ENCODE measurements at regions not wholly inside any gene's neighbourhood (a gene's known extent, or its start where the extent isn't known, plus 50 kb on each side); places are given as distances from the start of the nearest gene placed in this dataset.

GRCh38 chr6:168927026-168927425 lies 326.6 kb downstream of the THBS2 start:
- no peak overlapping the region for H3K4me3 ChIP-seq
- H3K27me3 ChIP-seq: no peaks in the 10 kb centered on the region
- H3K4me1 ChIP-seq: no peaks in the 10 kb centered on the region
- no peak for ATAC-seq
- no peaks in the 10 kb centered on the region for H3K9me3 ChIP-seq
- TF ChIP-seq CTCF (IDR thresholded peaks at IDR 0.05): no peak
- TF ChIP-seq POLR2A (IDR thresholded peaks at IDR 0.05): no peak
- no peak for TF ChIP-seq POLR2AphosphoS5 (IDR thresholded peaks at IDR 0.05)
- no peak for TF ChIP-seq EP300 (IDR thresholded peaks at IDR 0.05)
- WGBS, 2 donors (ENCODE audit: low coverage in 1 of 2): 90 to 98% methylated on average over 7 to 10 of the region's 10 CpGs
- no peak overlapping the region for H3K27ac ChIP-seq
- H3K36me3 ChIP-seq: no peaks in the 10 kb centered on the region

- Histone ChIP-seq H3K4me3 (no peak overlapping the region), H3K27me3 (no peaks in the 10 kb centered on the region), H3K27ac (no peak overlapping the region), H3K4me1 (no peaks in the 10 kb centered on the region), H3K9me3 (no peaks in the 10 kb centered on the region), H3K36me3 (no peaks in the 10 kb centered on the region)
- no peak for ATAC-seq
- TF ChIP-seq POLR2AphosphoS5 (IDR thresholded peaks at IDR 0.05) (no peak), CTCF (IDR thresholded peaks at IDR 0.05) (no peak), POLR2A (IDR thresholded peaks at IDR 0.05) (no peak), EP300 (IDR thresholded peaks at IDR 0.05) (no peak)
- WGBS, 2 donors (ENCODE audit: low coverage in 1 of 2): 92 to 93% methylated on average over 8 to 15 of the region's 15 CpGs
Measured at GRCh38 chr6:168926306-168926705, 327.3 kb downstream of the THBS2 start.

- Histone ChIP-seq H3K27ac (no peak overlapping the region), H3K4me1 (peaks cover 0 to 5% (median 0%) of the 10 kb centered on the region in 3 donors), H3K9me3 (no peaks in the 10 kb centered on the region), H3K27me3 (no peaks in the 10 kb centered on the region), H3K4me3 (no peak overlapping the region), H3K36me3 (no peaks in the 10 kb centered on the region)
- TF ChIP-seq POLR2AphosphoS5 (IDR thresholded peaks at IDR 0.05) (no peak), CTCF (IDR thresholded peaks at IDR 0.05) (no peak), POLR2A (IDR thresholded peaks at IDR 0.05) (no peak), EP300 (IDR thresholded peaks at IDR 0.05) (no peak)
- ATAC-seq: no peak
- WGBS, 2 donors (ENCODE audit: low coverage in 1 of 2): 88 to 99% methylated on average over 4 to 7 of the region's 11 CpGs
Measured at GRCh38 chr6:168925671-168926070, 328.0 kb downstream of the THBS2 start.

DNA sequence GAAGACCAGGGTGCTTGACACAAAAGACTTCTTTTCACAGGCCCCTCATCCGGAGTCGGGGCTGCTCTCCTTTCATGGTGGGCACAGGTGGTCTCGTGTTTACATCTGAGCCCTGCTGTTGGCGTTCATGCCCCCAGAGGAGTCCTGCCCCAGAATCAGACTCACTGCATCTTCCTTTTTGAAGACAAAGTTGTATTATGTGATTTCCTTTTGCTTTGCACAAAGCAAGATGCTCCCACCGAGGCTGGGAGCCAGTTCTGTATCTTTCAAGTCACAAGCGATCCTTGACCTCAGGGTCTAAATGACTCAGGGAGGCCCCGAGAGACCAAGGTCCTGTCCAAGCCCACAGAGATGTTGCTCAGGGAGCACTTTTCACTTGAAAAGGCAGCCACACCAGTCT lies 330.5 kb downstream of the THBS2 start:
- H3K36me3 ChIP-seq: no peaks in the 10 kb centered on the region
- no peaks in the 10 kb centered on the region for H3K27me3 ChIP-seq
- no peaks in the 10 kb centered on the region for H3K9me3 ChIP-seq
- 50 to 90% methylated on average over 1 to 2 of the region's 7 CpGs for WGBS, 2 donors (ENCODE audit: low coverage in 1 of 2)
- peaks cover 0 to 6% (median 0%) of the 10 kb centered on the region in 3 donors for H3K4me1 ChIP-seq
- no peak for TF ChIP-seq POLR2A (IDR thresholded peaks at IDR 0.05)
- TF ChIP-seq EP300 (IDR thresholded peaks at IDR 0.05): no peak
- TF ChIP-seq POLR2AphosphoS5 (IDR thresholded peaks at IDR 0.05): no peak
- TF ChIP-seq CTCF (IDR thresholded peaks at IDR 0.05): no peak
- no peak overlapping the region for H3K4me3 ChIP-seq
- H3K27ac ChIP-seq: no peak overlapping the region
- ATAC-seq: no peak

GRCh38 chr6:168922436-168922835 lies 331.2 kb downstream of the THBS2 start:
- Histone ChIP-seq H3K36me3 (no peaks in the 10 kb centered on the region), H3K4me1 (peaks cover 0 to 10% (median 0%) of the 10 kb centered on the region in 3 donors), H3K4me3 (no peak overlapping the region), H3K27ac (no peak overlapping the region), H3K27me3 (no peaks in the 10 kb centered on the region), H3K9me3 (no peaks in the 10 kb centered on the region)
- WGBS, 2 donors (ENCODE audit: low coverage in 1 of 2): 87 to 91% methylated on average over 7 of the region's 7 CpGs
- TF ChIP-seq EP300 (IDR thresholded peaks at IDR 0.05) (no peak), CTCF (IDR thresholded peaks at IDR 0.05) (no peak), POLR2A (IDR thresholded peaks at IDR 0.05) (no peak), POLR2AphosphoS5 (IDR thresholded peaks at IDR 0.05) (no peak)
- no peak for ATAC-seq

Measured in gastroesophageal sphincter (tissue), 4 donors.